ENCODE measurements at regions not wholly inside any gene's neighbourhood (a gene's known extent, or its start where the extent isn't known, plus 50 kb on each side); places are given as distances from the start of the nearest gene placed in this dataset.

- no peaks in the 10 kb centered on the region for H3K4me1 Mint-ChIP-seq (ENCODE audit: unreplicated experiment)
- no peak overlapping the region for H3K27ac Mint-ChIP-seq
- H3K27me3 Mint-ChIP-seq = no peaks in the 10 kb centered on the region
Observed at GRCh38 chr4:162323919-162324318, 160.1 kb upstream of the FSTL5 start.

GRCh38 chr4:162322054-162322453, 158.3 kb upstream of the FSTL5 start:
- no peak for TF ChIP-seq CTCF (conservative IDR thresholded peaks at IDR 0.05)
- Mint-ChIP-seq H3K27me3 (no peaks in the 10 kb centered on the region), H3K4me3 (no peak overlapping the region), H3K4me1 (ENCODE audit: unreplicated experiment) (no peaks in the 10 kb centered on the region), H3K9me3 (no peaks in the 10 kb centered on the region), H3K27ac (no peak overlapping the region), H3K36me3 (no peaks in the 10 kb centered on the region)
- DNase-seq (ENCODE audit: extremely low spot score, unreplicated experiment) = no peak

More at GRCh38 chr4:162323919-162324318, 160.1 kb upstream of the FSTL5 start:
- TF ChIP-seq CTCF (conservative IDR thresholded peaks at IDR 0.05) = no peak
- H3K9me3 Mint-ChIP-seq = no peaks in the 10 kb centered on the region
- H3K36me3 Mint-ChIP-seq = no peaks in the 10 kb centered on the region
- DNase-seq (ENCODE audit: extremely low spot score, unreplicated experiment) = no peak
- H3K4me3 Mint-ChIP-seq = no peak overlapping the region

GRCh38 chr4:162285753-162286152, 122.0 kb upstream of the FSTL5 start:
- Mint-ChIP-seq H3K36me3 (no peaks in the 10 kb centered on the region), H3K4me3 (no peak overlapping the region), H3K4me1 (ENCODE audit: unreplicated experiment) (no peaks in the 10 kb centered on the region), H3K9me3 (no peaks in the 10 kb centered on the region), H3K27ac (no peak overlapping the region), H3K27me3 (no peaks in the 10 kb centered on the region)
- DNase-seq (ENCODE audit: extremely low spot score, unreplicated experiment) = no peak
- TF ChIP-seq CTCF (conservative IDR thresholded peaks at IDR 0.05) = no peak

- no peak for DNase-seq (ENCODE audit: extremely low spot score, unreplicated experiment)
- H3K36me3 Mint-ChIP-seq = no peaks in the 10 kb centered on the region
- H3K4me1 Mint-ChIP-seq (ENCODE audit: unreplicated experiment) = no peaks in the 10 kb centered on the region
- no peak for TF ChIP-seq CTCF (conservative IDR thresholded peaks at IDR 0.05)
- H3K27ac Mint-ChIP-seq = no peak overlapping the region
- H3K9me3 Mint-ChIP-seq = no peaks in the 10 kb centered on the region
- no peaks in the 10 kb centered on the region for H3K27me3 Mint-ChIP-seq
- H3K4me3 Mint-ChIP-seq = no peak overlapping the region
Observed at GRCh38 chr4:162282684-162283083, 118.9 kb upstream of the FSTL5 start.

- no peak overlapping the region for H3K4me3 Mint-ChIP-seq
- H3K27me3 Mint-ChIP-seq = no peaks in the 10 kb centered on the region
- H3K4me1 Mint-ChIP-seq (ENCODE audit: unreplicated experiment) = no peaks in the 10 kb centered on the region
- no peaks in the 10 kb centered on the region for H3K36me3 Mint-ChIP-seq
- no peak for TF ChIP-seq CTCF (conservative IDR thresholded peaks at IDR 0.05)
- no peaks in the 10 kb centered on the region for H3K9me3 Mint-ChIP-seq
- no peak overlapping the region for H3K27ac Mint-ChIP-seq
- no peak for DNase-seq (ENCODE audit: extremely low spot score, unreplicated experiment)
Observed at GRCh38 chr4:162274354-162274753, 110.6 kb upstream of the FSTL5 start.

- Mint-ChIP-seq H3K4me3 (no peak overlapping the region), H3K4me1 (ENCODE audit: unreplicated experiment) (no peaks in the 10 kb centered on the region), H3K27ac (no peak overlapping the region), H3K9me3 (no peaks in the 10 kb centered on the region), H3K27me3 (no peaks in the 10 kb centered on the region), H3K36me3 (no peaks in the 10 kb centered on the region)
- TF ChIP-seq CTCF (conservative IDR thresholded peaks at IDR 0.05) = no peak
- DNase-seq (ENCODE audit: extremely low spot score, unreplicated experiment) = no peak
Observed at GRCh38 chr4:162272215-162272614, 108.4 kb upstream of the FSTL5 start.

All from type B pancreatic cell (in vitro differentiated cells).